Common myeloid progenitor, CD34-positive (primary cell): ENCODE measurements at regions not wholly inside any gene's neighbourhood (a gene's known extent, or its start where the extent isn't known, plus 50 kb on each side); places are given as distances from the start of the nearest gene placed in this dataset.

Experiments used
- CTCF ChIA-PET: fragments of 350-600 bp; sonication (Branson Sonifier 250); formaldehyde crosslinking; loops from one replicate; lab custom pipeline; 2021; ENCODE audit warnings: antibody characterized with exemption; lab: Charles Lee
- POLR2A ChIA-PET: fragments of 350-600 bp; sonication (Branson Sonifier 250); formaldehyde crosslinking; loops from one replicate; lab custom pipeline; 2021; ENCODE audit warnings: antibody characterized with exemption; lab: Charles Lee
- DNase-seq, 3 donors: peaks; one replicate each; pipeline versions ENCODE4 v3.0.0 to v3.0.0-alpha.2; 2013
- H3K27ac ChIP-seq, 2 experiments: 1 replicate in 1 of 2; 2 replicates in 1 of 2; pipeline ENCODE4 v1.7.0; 2013; ENCODE audit warnings: inconsistent platforms in 2 of 2, low read length in 2 of 2, mild to moderate bottlenecking in 2 of 2, low read depth in 1 of 2, moderate library complexity in 1 of 2; ENCODE audit not compliant: severe bottlenecking in 2 of 2, insufficient read depth in 1 of 2, poor library complexity in 1 of 2
- H3K27me3 ChIP-seq, 5 experiments: replicated peaks in 2 of 5; 1 replicate in 3 of 5; 2 replicates in 2 of 5; pipeline versions ENCODE4 v1.6.1 to v1.7.0; 2013; ENCODE audit warnings: low read length in 4 of 5, mild to moderate bottlenecking in 2 of 5, moderate library complexity in 2 of 5, inconsistent platforms in 1 of 5; ENCODE audit not compliant: insufficient read depth in 5 of 5, control insufficient read depth in 4 of 5
- H3K36me3 ChIP-seq, 4 experiments: 1 replicate in 2 of 4; 2 replicates in 2 of 4; pipeline versions ENCODE4 v1.6.1 to v1.7.0; 2013; ENCODE audit warnings: low read length in 3 of 4, control low read depth in 1 of 4, mild to moderate bottlenecking in 1 of 4; ENCODE audit not compliant: control insufficient read depth in 4 of 4, insufficient read depth in 4 of 4
- H3K4me1 ChIP-seq, 4 experiments: 1 replicate in 3 of 4; 2 replicates in 1 of 4; pipeline versions ENCODE4 v1.6.1 to v1.7.1; 2013; ENCODE audit warnings: low read length in 3 of 4, mild to moderate bottlenecking in 3 of 4, control low read depth in 1 of 4, inconsistent platforms in 1 of 4, moderate library complexity in 1 of 4; ENCODE audit not compliant: control insufficient read depth in 4 of 4, insufficient read depth in 4 of 4; ENCODE audit errors: control extremely low read depth in 1 of 4
- H3K4me3 ChIP-seq, 7 experiments: 1 replicate in 4 of 7; 2 replicates in 3 of 7; pipeline versions ENCODE4 v1.5.1 to v1.7.0; 2013; ENCODE audit warnings: mild to moderate bottlenecking in 7 of 7, low read length in 6 of 7, moderate library complexity in 6 of 7, inconsistent platforms in 2 of 7, low read depth in 2 of 7, control low read depth in 1 of 7; ENCODE audit not compliant: insufficient read depth in 4 of 7, control insufficient read depth in 1 of 7; ENCODE audit errors: extremely low read depth in 1 of 7
- H3K9me3 ChIP-seq, 5 experiments: 1 replicate in 4 of 5; 2 replicates in 1 of 5; pipeline versions ENCODE4 v1.6.1 to v1.7.1; 2013; ENCODE audit warnings: low read length in 4 of 5, mild to moderate bottlenecking in 2 of 5, inconsistent platforms in 1 of 5, low read depth in 1 of 5, moderate library complexity in 1 of 5; ENCODE audit not compliant: control insufficient read depth in 4 of 5, insufficient read depth in 2 of 5; ENCODE audit errors: control extremely low read depth in 1 of 5
- WGBS: methylation state at CpG from one replicate; pipeline ENCODE4 v1.1.5; 2013; ENCODE audit not compliant: insufficient coverage; 5-methylcytosine and 5-hydroxymethylcytosine counted together

DNA sequence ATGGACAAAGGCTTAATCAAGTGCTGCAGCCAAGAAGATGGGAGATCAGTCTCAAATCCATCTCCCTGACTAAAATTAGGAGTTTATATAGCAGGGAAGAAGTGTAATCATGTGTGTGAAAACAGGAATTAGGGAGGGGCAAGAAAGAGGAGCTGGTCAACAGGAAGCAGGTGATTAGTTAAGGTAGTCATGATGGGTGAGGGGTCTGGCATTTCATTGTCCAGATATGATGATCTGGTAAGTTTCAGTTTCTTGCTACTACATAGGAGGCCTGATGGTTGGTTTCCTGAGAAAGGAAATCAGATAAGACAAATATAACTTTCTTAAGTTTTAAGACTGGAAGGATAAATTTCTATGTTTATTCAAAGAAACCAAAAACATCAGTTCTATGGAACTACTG is 455.6 kb upstream of the GRAMD2B start:
- Histone ChIP-seq H3K4me3 (no peak overlapping the region), H3K36me3 (no peaks in the 10 kb centered on the region), H3K27me3 (no peaks in the 10 kb centered on the region), H3K9me3 (no peaks in the 10 kb centered on the region), H3K27ac (no peak overlapping the region), H3K4me1 (no peaks in the 10 kb centered on the region)
- no peak for DNase-seq
- ChIA-PET POLR2A (no interaction called here), CTCF (no interaction called here)

DNA sequence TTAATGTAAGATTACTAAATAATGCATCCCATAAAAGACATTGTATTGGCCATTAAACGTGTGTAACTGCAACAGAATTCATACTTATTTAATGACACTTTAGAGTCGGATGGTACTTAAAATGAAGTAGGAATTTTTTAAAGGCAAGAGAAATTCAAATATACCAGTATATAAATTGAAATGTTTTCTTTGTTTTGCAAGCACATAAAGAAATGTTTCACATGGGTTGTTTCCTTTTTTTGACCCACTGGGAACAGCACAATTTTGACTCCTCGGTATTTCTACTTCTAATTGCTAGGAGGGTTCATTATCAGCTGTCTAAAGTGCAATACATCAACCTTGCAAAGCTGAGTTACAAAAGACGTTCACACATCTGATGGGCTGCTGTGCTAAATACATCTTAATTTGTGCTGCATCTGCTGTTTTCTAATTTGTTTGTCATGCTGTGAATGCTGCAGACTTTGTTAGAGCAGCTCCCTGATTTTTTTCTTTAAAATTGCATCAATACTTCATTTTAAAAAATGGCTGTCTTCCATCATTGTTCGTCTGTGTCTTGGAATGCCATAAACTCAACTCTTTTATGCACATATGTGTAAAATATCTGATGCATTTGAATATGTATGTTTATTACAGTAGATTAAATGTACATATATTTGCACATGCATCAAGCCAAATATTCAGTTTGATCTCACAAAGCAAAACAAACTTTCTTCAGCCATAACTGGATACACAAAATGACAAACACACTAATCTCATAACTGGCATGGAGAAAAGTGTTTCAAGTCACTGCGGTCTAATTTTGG is 454.0 kb upstream of the GRAMD2B start:
- no peaks in the 10 kb centered on the region for H3K27me3 ChIP-seq
- DNase-seq, result no peak
- no peak overlapping the region for H3K27ac ChIP-seq
- ChIA-PET POLR2A (no interaction called here), CTCF (no interaction called here)
- H3K36me3 ChIP-seq, result no peaks in the 10 kb centered on the region
- 100% methylated on average over 3 of the region's 6 CpGs for WGBS
- no peak overlapping the region for H3K4me3 ChIP-seq
- no peaks in the 10 kb centered on the region for H3K9me3 ChIP-seq
- H3K4me1 ChIP-seq, result no peaks in the 10 kb centered on the region

DNA sequence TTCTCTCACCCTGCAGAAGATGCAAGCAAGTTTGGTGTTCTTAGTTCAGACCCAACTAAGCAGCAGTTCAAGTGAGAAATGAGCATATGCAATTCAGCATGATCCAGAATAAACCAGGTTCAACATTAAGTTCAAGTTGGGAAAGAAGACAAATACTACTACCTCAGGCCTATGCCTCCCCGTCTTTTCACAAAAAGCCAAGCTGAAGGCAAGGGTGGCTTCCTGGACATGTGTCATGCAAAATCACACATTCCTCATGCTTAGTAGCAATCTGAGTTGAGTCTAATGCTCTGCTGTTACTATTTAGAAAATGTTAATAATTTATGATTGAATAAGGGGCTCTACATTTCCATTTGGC is 453.4 kb upstream of the GRAMD2B start:
- H3K36me3 ChIP-seq, result no peaks in the 10 kb centered on the region
- ChIA-PET CTCF (no interaction called here), POLR2A (no interaction called here)
- H3K27me3 ChIP-seq, result no peaks in the 10 kb centered on the region
- no peak for DNase-seq
- H3K4me1 ChIP-seq, result no peaks in the 10 kb centered on the region
- H3K27ac ChIP-seq, result no peak overlapping the region
- H3K4me3 ChIP-seq, result no peak overlapping the region
- WGBS, result 100% methylated on average over 1 of the region's 1 CpG
- H3K9me3 ChIP-seq, result no peaks in the 10 kb centered on the region

DNA sequence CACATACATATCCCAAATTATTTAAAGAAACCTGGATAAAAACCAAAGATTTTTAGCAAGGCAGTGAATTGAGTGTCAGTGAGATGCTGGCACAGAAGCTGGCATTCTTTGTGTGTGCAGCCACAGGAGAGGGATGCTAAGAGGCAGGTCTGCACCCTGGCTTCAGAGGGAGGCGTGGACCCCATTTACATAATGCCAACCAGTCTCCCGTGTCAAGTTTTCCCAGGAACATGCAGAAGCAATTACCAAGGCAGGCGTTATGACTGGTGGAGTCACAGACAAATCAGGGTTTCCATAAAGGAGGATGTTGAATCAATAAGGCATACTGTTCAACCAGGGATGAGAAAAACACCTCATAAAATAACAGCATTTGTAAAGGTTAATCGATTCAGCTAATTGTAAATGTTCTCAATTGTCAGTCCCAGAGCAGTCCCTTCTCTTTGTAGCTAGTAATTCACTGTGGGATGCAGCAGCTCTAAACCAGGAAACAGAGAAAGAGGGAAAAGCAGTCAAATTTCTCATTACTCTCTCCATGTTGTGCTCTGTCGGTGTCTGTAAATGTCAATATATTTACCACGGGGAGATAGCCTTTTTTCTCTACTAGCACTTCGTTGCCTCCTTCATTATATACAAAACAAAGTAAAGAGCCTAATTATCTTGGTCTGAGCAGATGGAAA is 452.4 kb upstream of the GRAMD2B start:
- ChIA-PET CTCF (no interaction called here), POLR2A (no interaction called here)
- Histone ChIP-seq H3K9me3 (no peaks in the 10 kb centered on the region), H3K27ac (no peak overlapping the region), H3K4me3 (no peak overlapping the region), H3K27me3 (no peaks in the 10 kb centered on the region), H3K36me3 (no peaks in the 10 kb centered on the region), H3K4me1 (no peaks in the 10 kb centered on the region)
- no peak for DNase-seq
- WGBS, result 100% methylated on average over 2 of the region's 7 CpGs

DNA sequence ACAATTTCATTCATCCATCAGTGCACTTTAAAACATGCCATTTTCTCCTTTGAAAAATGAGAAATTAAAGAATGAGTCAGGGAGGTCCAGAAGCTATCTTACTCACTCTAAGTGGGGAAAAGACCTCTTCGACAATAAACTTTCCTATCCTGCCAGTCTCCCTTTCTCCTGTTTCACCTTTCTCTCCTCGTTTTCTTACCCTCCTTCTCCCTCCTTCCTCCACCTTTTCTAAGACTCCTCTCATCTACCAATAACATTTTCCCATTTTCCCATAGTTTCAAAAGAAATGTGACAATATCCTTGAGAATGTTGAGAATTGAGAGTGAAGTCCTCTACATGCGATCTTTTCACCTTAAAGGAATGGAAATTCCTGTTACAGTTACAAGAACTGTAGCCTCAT is 450.5 kb upstream of the GRAMD2B start:
- Histone ChIP-seq H3K4me3 (no peak overlapping the region), H3K9me3 (no peaks in the 10 kb centered on the region), H3K27me3 (no peaks in the 10 kb centered on the region), H3K4me1 (no peaks in the 10 kb centered on the region), H3K27ac (no peak overlapping the region), H3K36me3 (no peaks in the 10 kb centered on the region)
- CTCF ChIA-PET, result no interaction called here
- POLR2A ChIA-PET, result no interaction called here
- no peak for DNase-seq
- WGBS, result 100% methylated on average over 3 of the region's 3 CpGs

DNA sequence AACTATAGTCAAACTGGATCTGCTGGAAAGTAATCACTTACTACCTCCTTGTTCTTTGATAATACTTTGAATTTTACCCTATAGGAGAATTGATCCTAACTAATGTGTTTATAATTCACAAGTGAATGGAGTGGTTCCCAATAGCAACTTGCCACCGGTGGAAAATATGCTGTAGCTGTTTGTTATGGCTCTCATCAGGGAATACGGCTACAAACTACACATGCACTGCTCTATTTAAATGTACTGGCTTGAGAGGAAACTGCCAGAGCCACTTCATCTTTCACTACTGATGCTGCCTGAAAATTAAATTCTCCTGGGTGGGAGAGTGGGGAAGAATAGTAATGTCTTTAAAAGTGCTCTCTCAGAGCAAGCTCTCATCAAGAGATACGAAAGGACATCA is 448.5 kb upstream of the GRAMD2B start:
- Histone ChIP-seq H3K4me3 (no peak overlapping the region), H3K27me3 (no peaks in the 10 kb centered on the region), H3K4me1 (no peaks in the 10 kb centered on the region), H3K9me3 (no peaks in the 10 kb centered on the region), H3K36me3 (no peaks in the 10 kb centered on the region), H3K27ac (no peak overlapping the region)
- ChIA-PET POLR2A (no interaction called here), CTCF (no interaction called here)
- no peak for DNase-seq
- 100% methylated on average over 3 of the region's 3 CpGs for WGBS

DNA sequence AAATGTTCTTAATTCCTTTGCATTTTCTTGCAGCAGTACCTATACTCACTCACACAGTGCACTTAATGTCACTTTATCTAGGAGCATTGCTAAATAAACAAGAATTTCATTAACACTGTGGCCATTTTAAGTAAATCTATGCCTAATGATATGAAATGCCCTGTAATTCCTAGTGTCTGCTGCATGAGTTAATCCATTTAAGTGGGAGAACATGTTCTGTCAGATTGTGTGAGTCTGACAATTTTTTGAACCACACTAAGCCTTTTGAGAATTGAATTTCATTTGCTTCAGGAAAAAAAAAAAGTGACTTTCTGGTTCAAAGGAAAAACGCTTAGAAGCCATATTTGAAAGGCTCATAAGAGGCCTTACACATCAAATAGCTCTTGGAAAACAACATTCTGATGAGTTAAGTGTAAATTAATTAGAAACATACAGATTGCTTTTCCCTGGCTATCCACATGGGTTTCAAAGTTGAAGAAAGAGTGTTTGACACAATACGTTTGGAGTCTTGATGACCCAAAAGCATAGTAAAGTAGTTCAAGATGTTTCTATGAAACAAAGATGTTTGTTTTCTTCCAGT is 446.7 kb upstream of the GRAMD2B start:
- DNase-seq, result no peak
- CTCF ChIA-PET, result no interaction called here
- WGBS, result 100% methylated on average over 1 of the region's 2 CpGs

More for the DNA sequence above, 446.7 kb upstream of the GRAMD2B start:
- Histone ChIP-seq H3K27me3 (peaks cover 0 to 2% (median 0%) of the 10 kb centered on the region in 5 experiments), H3K9me3 (no peaks in the 10 kb centered on the region), H3K27ac (no peak overlapping the region), H3K4me3 (no peak overlapping the region), H3K4me1 (no peaks in the 10 kb centered on the region), H3K36me3 (no peaks in the 10 kb centered on the region)
- POLR2A ChIA-PET, result no interaction called here
